H1 (cell line): ENCODE measurements at regions not wholly inside any gene's neighbourhood (a gene's known extent, or its start where the extent isn't known, plus 50 kb on each side); places are given as distances from the start of the nearest gene placed in this dataset.

ENCODE experiments used
- BRCA1 ChIP-seq: IDR thresholded peaks from 2 replicates; pipeline ENCODE4 v1.6.1; 2012; ENCODE audit warnings: low read depth, low read length, improper control_type of control experiment
- CHD1 ChIP-seq: IDR thresholded peaks from 2 replicates; pipeline ENCODE4 v1.6.1; 2012; ENCODE audit warnings: low read depth, low read length, improper control_type of control experiment
- RBBP5 ChIP-seq: IDR thresholded peaks from 2 replicates; pipeline ENCODE4 v1.7.1; 2012; ENCODE audit warnings: low read depth, mild to moderate bottlenecking, inconsistent platforms, low read length, moderate library complexity, borderline replicate concordance
- RNF2 ChIP-seq: fragments of 200-900, 300-1000 bp; sonication (generic); IDR thresholded peaks from 2 replicates; pipeline ENCODE4 v1.7.1; 2016; ENCODE audit warnings: borderline replicate concordance, low read depth, mild to moderate bottlenecking, antibody characterized with exemption, low read length; ENCODE audit not compliant: poor library complexity, severe bottlenecking; ENCODE audit errors: missing control alignments
- SIN3A ChIP-seq, 2 experiments: IDR thresholded peaks in 1 of 2; conservative IDR thresholded peaks in 1 of 2; 2 replicates each; pipeline ENCODE4 v1.6.1; 2011 to 2012; ENCODE audit warnings: low read length in 2 of 2, improper control_type of control experiment in 1 of 2, low read depth in 1 of 2, mild to moderate bottlenecking in 1 of 2
- SIRT6 ChIP-seq: IDR thresholded peaks from one replicate; pipeline ENCODE4 v1.7.1; 2012; ENCODE audit warnings: low read length, inconsistent platforms
- SIX5 ChIP-seq: IDR thresholded peaks from 2 replicates; pipeline ENCODE4 v1.6.1; 2011; ENCODE audit warnings: mild to moderate bottlenecking, low read depth, low read length
- SRF ChIP-seq: IDR thresholded peaks from 2 replicates; pipeline ENCODE4 v1.6.1; 2011; ENCODE audit warnings: mild to moderate bottlenecking, low read depth, low read length, moderate library complexity
- TBP ChIP-seq: IDR thresholded peaks from 2 replicates; pipeline ENCODE4 v1.6.1; 2011; ENCODE audit warnings: low read depth, low read length, improper control_type of control experiment
- YY1 ChIP-seq: IDR thresholded peaks from 2 replicates; pipeline ENCODE4 v1.6.1; 2011; ENCODE audit warnings: low read depth, mild to moderate bottlenecking, low read length
- TF ChIP-seq, protein P1 (sequence below): fragments of 300-600 bp; sonication (generic); IDR thresholded peaks from 2 replicates; pipeline ENCODE4 v1.7.1; 2012; ENCODE audit warnings: low read length, moderate library complexity, mild to moderate bottlenecking, inconsistent platforms; ENCODE audit not compliant: insufficient replicate concordance

DNA sequence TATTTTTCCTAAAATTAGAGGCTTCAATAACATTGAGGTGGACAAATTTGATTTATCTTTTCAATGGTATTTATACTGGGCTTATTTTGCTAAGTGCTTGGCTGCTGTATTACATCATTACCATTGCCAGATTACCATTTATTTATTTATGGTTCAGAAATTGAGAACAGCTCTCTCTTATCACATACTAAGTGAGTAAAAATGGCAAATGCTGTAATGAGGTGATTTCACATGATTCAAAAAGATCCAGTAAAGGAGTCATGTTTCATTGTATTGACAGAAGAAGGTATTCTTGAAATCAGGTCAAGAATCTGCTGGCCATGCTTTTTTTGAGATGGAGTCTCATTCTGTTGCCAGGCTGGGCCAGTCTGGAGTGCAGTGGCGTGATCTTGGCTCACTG, 322.6 kb downstream of the KIF20B start (continued):
- TF ChIP-seq, protein P1, sequence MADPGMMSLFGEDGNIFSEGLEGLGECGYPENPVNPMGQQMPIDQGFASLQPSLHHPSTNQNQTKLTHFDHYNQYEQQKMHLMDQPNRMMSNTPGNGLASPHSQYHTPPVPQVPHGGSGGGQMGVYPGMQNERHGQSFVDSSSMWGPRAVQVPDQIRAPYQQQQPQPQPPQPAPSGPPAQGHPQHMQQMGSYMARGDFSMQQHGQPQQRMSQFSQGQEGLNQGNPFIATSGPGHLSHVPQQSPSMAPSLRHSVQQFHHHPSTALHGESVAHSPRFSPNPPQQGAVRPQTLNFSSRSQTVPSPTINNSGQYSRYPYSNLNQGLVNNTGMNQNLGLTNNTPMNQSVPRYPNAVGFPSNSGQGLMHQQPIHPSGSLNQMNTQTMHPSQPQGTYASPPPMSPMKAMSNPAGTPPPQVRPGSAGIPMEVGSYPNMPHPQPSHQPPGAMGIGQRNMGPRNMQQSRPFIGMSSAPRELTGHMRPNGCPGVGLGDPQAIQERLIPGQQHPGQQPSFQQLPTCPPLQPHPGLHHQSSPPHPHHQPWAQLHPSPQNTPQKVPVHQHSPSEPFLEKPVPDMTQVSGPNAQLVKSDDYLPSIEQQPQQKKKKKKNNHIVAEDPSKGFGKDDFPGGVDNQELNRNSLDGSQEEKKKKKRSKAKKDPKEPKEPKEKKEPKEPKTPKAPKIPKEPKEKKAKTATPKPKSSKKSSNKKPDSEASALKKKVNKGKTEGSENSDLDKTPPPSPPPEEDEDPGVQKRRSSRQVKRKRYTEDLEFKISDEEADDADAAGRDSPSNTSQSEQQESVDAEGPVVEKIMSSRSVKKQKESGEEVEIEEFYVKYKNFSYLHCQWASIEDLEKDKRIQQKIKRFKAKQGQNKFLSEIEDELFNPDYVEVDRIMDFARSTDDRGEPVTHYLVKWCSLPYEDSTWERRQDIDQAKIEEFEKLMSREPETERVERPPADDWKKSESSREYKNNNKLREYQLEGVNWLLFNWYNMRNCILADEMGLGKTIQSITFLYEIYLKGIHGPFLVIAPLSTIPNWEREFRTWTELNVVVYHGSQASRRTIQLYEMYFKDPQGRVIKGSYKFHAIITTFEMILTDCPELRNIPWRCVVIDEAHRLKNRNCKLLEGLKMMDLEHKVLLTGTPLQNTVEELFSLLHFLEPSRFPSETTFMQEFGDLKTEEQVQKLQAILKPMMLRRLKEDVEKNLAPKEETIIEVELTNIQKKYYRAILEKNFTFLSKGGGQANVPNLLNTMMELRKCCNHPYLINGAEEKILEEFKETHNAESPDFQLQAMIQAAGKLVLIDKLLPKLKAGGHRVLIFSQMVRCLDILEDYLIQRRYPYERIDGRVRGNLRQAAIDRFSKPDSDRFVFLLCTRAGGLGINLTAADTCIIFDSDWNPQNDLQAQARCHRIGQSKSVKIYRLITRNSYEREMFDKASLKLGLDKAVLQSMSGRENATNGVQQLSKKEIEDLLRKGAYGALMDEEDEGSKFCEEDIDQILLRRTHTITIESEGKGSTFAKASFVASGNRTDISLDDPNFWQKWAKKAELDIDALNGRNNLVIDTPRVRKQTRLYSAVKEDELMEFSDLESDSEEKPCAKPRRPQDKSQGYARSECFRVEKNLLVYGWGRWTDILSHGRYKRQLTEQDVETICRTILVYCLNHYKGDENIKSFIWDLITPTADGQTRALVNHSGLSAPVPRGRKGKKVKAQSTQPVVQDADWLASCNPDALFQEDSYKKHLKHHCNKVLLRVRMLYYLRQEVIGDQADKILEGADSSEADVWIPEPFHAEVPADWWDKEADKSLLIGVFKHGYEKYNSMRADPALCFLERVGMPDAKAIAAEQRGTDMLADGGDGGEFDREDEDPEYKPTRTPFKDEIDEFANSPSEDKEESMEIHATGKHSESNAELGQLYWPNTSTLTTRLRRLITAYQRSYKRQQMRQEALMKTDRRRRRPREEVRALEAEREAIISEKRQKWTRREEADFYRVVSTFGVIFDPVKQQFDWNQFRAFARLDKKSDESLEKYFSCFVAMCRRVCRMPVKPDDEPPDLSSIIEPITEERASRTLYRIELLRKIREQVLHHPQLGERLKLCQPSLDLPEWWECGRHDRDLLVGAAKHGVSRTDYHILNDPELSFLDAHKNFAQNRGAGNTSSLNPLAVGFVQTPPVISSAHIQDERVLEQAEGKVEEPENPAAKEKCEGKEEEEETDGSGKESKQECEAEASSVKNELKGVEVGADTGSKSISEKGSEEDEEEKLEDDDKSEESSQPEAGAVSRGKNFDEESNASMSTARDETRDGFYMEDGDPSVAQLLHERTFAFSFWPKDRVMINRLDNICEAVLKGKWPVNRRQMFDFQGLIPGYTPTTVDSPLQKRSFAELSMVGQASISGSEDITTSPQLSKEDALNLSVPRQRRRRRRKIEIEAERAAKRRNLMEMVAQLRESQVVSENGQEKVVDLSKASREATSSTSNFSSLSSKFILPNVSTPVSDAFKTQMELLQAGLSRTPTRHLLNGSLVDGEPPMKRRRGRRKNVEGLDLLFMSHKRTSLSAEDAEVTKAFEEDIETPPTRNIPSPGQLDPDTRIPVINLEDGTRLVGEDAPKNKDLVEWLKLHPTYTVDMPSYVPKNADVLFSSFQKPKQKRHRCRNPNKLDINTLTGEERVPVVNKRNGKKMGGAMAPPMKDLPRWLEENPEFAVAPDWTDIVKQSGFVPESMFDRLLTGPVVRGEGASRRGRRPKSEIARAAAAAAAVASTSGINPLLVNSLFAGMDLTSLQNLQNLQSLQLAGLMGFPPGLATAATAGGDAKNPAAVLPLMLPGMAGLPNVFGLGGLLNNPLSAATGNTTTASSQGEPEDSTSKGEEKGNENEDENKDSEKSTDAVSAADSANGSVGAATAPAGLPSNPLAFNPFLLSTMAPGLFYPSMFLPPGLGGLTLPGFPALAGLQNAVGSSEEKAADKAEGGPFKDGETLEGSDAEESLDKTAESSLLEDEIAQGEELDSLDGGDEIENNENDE, result no peak
- no peak for TF ChIP-seq SIX5
- TF ChIP-seq SIN3A (conservative IDR thresholded peaks at IDR 0.05 in 1 of 2, IDR thresholded peaks at IDR 0.05 in 1 of 2; ENCODE audit: low read depth in 1 of 2, low read length in 2 of 2), result no peak
- no peak for TF ChIP-seq SRF
- no peak for TF ChIP-seq SIRT6
- TF ChIP-seq RNF2, result no peak
- no peak for TF ChIP-seq RBBP5
- TF ChIP-seq BRCA1, result no peak
- TF ChIP-seq YY1, result no peak
- TF ChIP-seq TBP, result no peak
- TF ChIP-seq CHD1, result no peak
